Skeletal muscle satellite cell (primary cell): ENCODE measurements at regions not wholly inside any gene's neighbourhood (a gene's known extent, or its start where the extent isn't known, plus 50 kb on each side); places are given as distances from the start of the nearest gene placed in this dataset.

Experiments
- H3K27me3 ChIP-seq: 2 replicates; pipeline ENCODE4 v1.7.0; 2013; ENCODE audit warnings: low read length; ENCODE audit not compliant: control insufficient read depth, insufficient read depth
- H3K36me3 ChIP-seq: 2 replicates; pipeline ENCODE4 v1.7.0; 2013; ENCODE audit warnings: mild to moderate bottlenecking, control low read depth, low read length; ENCODE audit not compliant: insufficient read depth
- H3K4me1 ChIP-seq: 2 replicates; pipeline ENCODE4 v1.7.0; 2013; ENCODE audit warnings: low read length; ENCODE audit not compliant: control insufficient read depth, insufficient read depth
- H3K4me2 ChIP-seq: 2 replicates; pipeline ENCODE4 v1.7.0; 2013; ENCODE audit warnings: mild to moderate bottlenecking, low read length
- H3K4me3 ChIP-seq: 2 replicates; pipeline ENCODE4 v1.7.0; 2013; ENCODE audit warnings: low read length
- H3K9ac ChIP-seq: 2 replicates; pipeline ENCODE4 v1.7.0; 2013; ENCODE audit warnings: mild to moderate bottlenecking, low read depth, low read length, moderate library complexity
- H3K9me3 ChIP-seq: replicated peaks from 2 replicates; pipeline ENCODE4 v1.7.0; 2013; ENCODE audit warnings: mild to moderate bottlenecking, control low read depth, low read length

DNA sequence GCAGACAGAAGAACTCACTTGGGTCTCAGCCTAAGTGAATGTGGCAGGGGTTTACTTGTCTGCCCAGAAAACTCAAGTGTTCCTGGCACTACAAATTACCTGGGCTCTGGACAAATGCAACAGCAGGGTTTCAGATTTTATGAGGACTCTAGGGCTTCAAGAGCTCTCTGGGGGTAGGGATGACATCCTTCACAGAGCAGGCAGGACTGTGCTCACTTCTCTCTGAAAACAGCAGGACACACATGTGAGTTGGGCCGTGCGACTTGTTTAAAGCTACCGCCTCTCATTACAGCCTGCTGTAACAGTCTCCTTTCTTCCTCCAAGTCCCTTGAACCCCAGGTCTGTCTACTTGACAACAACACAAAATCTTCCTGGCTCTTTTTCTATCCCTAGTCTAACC, 212.6 kb downstream of the EN1 start:
- no peak overlapping the region for H3K4me3 ChIP-seq
- no peak overlapping the region for H3K4me2 ChIP-seq
- H3K36me3 ChIP-seq = no peaks in the 10 kb centered on the region
- peaks cover 19% of the 10 kb centered on the region for H3K27me3 ChIP-seq
- H3K9me3 ChIP-seq = no peaks in the 10 kb centered on the region
- no peak overlapping the region for H3K9ac ChIP-seq
- H3K4me1 ChIP-seq = no peaks in the 10 kb centered on the region

DNA sequence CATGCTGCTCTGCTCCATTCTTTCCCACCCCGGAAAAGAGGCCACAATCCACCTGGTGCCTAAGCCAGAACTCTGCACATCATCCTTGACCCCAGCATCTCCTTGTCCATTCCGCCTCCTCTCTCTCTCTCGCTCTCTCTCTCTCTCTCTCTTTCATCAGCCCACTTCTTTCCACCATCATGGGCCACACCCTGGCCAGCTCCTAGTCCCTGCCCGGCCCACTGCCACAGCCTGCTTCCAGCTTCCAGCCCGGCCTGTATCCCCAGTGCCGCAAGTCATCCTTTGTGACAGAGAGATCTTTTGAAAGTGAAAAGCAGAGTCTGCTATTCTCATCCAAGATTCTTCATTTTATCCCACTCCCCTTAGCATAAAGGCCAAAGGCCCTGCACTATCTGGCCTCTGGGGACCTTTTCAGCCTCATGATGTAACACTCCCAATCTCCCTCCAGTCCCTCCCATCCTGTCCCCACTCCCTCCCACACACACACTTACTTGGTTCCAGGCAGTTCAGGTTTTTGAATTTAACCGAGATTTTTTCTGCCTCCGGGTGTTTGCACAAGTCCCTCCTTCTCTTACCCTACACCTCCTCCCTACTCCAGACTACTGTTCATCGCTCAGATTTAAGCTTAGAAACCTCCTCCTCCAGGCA, 214.0 kb downstream of the EN1 start:
- no peak overlapping the region for H3K9ac ChIP-seq
- H3K36me3 ChIP-seq = no peaks in the 10 kb centered on the region
- no peak overlapping the region for H3K4me2 ChIP-seq
- no peaks in the 10 kb centered on the region for H3K4me1 ChIP-seq
- no peak overlapping the region for H3K4me3 ChIP-seq
- peaks cover 19% of the 10 kb centered on the region for H3K27me3 ChIP-seq
- H3K9me3 ChIP-seq = no peaks in the 10 kb centered on the region

DNA sequence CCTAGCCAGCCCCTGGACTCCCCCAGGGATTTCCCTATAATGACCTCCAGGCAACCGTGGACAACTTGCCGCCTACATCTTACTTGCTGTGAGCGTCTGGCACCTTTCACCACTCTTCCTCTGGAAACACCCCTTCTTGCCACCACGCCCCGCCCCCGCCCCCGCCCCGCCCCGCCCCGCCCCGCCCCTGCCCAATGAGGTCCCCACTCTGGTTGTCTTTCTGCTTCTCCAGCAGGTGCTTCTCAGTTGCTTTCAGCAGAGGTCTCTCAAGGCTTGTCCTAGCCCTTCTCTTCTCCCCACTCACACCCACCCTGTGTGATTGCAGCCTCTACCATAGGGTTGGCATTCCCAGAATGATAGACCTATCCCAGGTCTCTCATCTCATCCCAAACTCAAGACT, 214.5 kb downstream of the EN1 start:
- no peaks in the 10 kb centered on the region for H3K36me3 ChIP-seq
- no peaks in the 10 kb centered on the region for H3K4me1 ChIP-seq
- no peak overlapping the region for H3K4me3 ChIP-seq
- no peak overlapping the region for H3K9ac ChIP-seq
- H3K9me3 ChIP-seq = no peaks in the 10 kb centered on the region
- no peak overlapping the region for H3K4me2 ChIP-seq
- H3K27me3 ChIP-seq = peaks cover 19% of the 10 kb centered on the region

DNA sequence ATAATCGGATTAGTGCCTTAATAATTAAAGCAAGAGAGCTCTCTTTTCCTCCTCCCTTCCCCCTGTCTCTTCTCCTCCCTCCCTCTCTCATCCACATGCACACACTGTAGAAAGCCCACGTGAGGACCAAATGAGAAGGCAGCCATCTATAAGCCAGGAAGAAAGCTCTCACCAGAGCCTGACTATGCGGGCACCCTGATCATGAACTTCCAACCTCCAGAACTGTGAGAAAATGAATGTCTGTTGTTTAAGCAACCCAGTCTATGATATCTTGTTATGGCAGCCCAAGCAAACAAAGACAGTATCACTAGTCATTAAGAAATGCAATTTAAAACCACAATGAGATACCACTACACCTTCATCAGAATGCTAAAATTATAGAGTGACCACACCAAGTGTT, 220.3 kb downstream of the EN1 start:
- peaks cover 4% of the 10 kb centered on the region for H3K27me3 ChIP-seq
- H3K36me3 ChIP-seq = no peaks in the 10 kb centered on the region
- no peaks in the 10 kb centered on the region for H3K9me3 ChIP-seq
- H3K4me3 ChIP-seq = no peak overlapping the region
- no peak overlapping the region for H3K9ac ChIP-seq
- no peak overlapping the region for H3K4me2 ChIP-seq
- H3K4me1 ChIP-seq = no peaks in the 10 kb centered on the region

DNA sequence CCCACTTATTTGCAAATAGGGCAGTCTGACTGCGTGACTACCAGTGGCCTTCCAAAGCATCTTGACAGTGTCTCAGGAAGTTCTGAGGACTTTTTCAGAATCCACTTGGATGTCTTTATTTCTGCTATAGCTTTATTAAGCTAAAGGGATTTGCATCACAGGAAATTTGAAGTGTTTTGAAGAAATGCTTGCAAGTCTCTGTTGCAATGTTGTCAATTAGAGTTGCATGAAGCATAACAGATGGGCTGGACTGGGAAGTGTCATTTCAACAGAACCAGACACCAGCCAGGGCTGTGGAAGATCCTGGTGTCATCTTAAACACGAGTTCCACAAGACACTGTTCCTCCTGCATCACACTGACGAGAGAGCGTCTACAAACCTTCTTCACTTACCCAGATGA, 224.5 kb downstream of the EN1 start:
- Histone ChIP-seq H3K4me3 (no peak overlapping the region), H3K4me1 (no peaks in the 10 kb centered on the region), H3K9ac (no peak overlapping the region), H3K4me2 (no peak overlapping the region), H3K27me3 (peaks cover 8% of the 10 kb centered on the region), H3K36me3 (no peaks in the 10 kb centered on the region), H3K9me3 (no peaks in the 10 kb centered on the region)

DNA sequence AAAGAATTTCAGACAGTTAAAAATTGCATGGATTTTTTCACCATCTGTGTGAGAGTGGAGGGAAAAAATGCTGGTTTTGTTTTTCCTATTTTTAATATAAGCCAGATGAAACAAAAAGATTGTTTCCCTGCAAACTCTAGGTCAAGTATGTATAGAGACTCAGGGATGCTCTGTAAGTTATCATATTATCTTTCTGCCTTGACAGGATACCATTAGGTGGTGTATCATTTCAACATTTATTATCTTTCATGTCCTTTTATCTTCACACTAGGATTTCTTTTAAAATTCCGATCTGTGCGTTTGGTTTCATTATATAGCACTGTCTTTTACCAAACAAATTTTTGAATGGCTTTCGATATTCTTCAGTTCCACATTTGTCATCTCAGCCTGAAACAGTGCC, 225.3 kb downstream of the EN1 start:
- Histone ChIP-seq H3K4me2 (no peak overlapping the region), H3K9me3 (no peaks in the 10 kb centered on the region), H3K4me3 (no peak overlapping the region), H3K36me3 (no peaks in the 10 kb centered on the region), H3K27me3 (peaks cover 8% of the 10 kb centered on the region), H3K4me1 (no peaks in the 10 kb centered on the region), H3K9ac (no peak overlapping the region)

DNA sequence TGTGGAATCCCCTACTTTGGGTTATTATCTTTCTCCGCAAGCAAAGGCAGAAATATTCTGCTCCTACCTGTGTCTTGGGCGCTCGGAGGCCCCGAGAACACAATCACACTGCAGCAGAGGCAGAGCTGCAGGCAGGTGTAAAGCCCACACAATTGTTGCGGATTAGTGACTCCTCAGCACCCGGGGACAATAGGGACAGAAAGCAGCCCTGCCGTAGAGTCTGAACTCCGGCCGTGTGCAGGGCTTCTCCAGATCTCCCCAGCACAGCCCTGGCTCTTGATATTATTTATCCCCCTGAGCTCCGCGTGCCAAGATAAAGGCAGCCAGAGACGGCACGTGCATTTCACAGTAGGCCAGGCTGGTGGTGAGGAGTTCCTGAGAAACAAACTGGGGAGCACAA, 229.2 kb downstream of the EN1 start:
- H3K4me3 ChIP-seq = no peak overlapping the region
- H3K9ac ChIP-seq = no peak overlapping the region
- H3K4me1 ChIP-seq = no peaks in the 10 kb centered on the region
- peaks cover 22% of the 10 kb centered on the region for H3K27me3 ChIP-seq
- H3K36me3 ChIP-seq = no peaks in the 10 kb centered on the region
- H3K4me2 ChIP-seq = no peak overlapping the region
- no peaks in the 10 kb centered on the region for H3K9me3 ChIP-seq

DNA sequence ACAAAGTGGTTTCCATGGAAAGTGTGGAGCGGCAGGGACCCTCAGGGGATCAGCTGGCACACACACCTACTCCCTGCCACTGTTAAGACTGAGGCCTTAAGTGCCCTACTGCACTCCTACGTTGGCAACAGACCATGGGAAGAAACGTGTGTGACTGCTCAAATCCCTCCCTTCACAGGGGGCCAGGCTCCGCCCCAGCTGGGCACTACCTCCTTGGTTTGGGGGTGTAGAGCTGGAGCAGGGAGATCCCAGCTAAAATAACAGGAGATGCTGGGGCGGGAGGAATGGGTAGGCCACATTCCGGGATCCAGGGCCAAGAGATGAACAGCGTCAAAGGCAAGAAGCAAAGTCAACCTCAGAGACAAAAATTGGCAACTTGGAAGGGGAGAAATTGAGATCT, 231.0 kb downstream of the EN1 start:
- H3K4me3 ChIP-seq = no peak overlapping the region
- peaks cover 22% of the 10 kb centered on the region for H3K27me3 ChIP-seq
- no peak overlapping the region for H3K9ac ChIP-seq
- H3K9me3 ChIP-seq = no peaks in the 10 kb centered on the region
- H3K4me2 ChIP-seq = no peak overlapping the region
- no peaks in the 10 kb centered on the region for H3K4me1 ChIP-seq
- H3K36me3 ChIP-seq = no peaks in the 10 kb centered on the region

DNA sequence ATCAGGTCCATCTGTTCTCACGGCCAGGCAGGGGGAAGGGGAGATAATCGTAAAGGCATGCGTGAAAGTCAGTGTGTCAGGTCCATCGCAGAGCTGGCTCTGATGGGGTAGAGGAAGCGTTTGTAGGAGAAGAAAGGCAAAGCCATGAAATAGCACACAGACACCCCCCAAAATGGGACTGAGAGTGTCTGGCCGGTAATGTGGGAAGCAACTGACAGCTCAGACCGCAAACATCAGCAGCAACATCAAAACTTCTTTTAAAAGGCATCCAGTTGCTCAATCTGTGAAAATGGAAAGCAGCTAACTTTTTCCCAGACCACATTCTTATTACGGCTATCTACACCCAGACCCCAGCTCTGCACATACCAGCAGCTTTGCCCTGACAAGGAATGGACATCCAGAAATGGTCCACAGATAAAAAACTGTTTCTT, 232.6 kb downstream of the EN1 start:
- H3K9ac ChIP-seq = no peak overlapping the region

DNA sequence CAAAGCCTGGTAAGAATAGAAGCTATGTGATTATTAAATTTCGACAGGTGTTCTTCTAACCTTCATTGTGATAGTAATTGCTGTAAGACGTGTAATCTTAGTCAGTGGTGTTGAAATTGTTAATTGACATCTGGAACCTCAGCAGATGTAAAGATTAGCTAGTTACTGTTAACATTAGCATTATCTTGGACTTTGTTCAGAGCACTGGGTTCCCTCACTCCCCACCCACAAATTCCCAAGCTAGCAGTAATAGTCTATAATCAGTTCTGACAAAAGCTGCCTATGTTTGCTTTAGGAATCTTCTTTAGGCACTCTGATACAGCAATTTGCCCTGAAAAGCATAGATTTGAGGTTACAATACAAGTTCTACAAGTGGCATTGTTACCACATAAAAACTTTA, 233.7 kb downstream of the EN1 start:
- no peaks in the 10 kb centered on the region for H3K9me3 ChIP-seq
- no peak overlapping the region for H3K9ac ChIP-seq
- H3K36me3 ChIP-seq = no peaks in the 10 kb centered on the region
- H3K4me1 ChIP-seq = no peaks in the 10 kb centered on the region
- peaks cover 19% of the 10 kb centered on the region for H3K27me3 ChIP-seq
- no peak overlapping the region for H3K4me3 ChIP-seq
- H3K4me2 ChIP-seq = no peak overlapping the region

More for the DNA sequence above, 232.6 kb downstream of the EN1 start:
- no peak overlapping the region for H3K4me2 ChIP-seq
- H3K36me3 ChIP-seq = no peaks in the 10 kb centered on the region
- H3K4me3 ChIP-seq = no peak overlapping the region
- H3K9me3 ChIP-seq = no peaks in the 10 kb centered on the region
- H3K27me3 ChIP-seq = peaks cover 19% of the 10 kb centered on the region
- no peaks in the 10 kb centered on the region for H3K4me1 ChIP-seq

DNA sequence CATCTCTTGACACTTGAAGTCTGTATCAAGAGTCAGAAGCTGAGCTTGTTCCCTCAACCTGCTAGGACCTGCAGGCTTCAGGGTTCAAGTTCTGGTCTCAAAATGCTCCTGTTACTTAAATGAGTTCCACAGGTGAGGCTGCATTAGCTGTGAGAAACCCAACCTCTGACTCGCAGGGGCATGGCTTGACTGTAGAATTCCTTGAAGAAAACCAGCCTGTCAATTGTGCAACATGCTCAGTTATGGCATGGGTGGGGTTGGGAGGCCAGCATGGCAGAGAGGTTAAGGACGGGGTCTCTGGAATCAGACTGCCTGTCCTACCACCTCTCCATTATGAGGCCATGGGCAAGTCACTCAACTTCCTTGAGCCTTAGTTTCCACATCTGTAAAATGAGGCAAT, 235.8 kb downstream of the EN1 start:
- Histone ChIP-seq H3K9me3 (no peaks in the 10 kb centered on the region), H3K9ac (no peak overlapping the region), H3K4me3 (no peak overlapping the region), H3K27me3 (peaks cover 31% of the 10 kb centered on the region), H3K36me3 (no peaks in the 10 kb centered on the region), H3K4me2 (no peak overlapping the region), H3K4me1 (no peaks in the 10 kb centered on the region)

DNA sequence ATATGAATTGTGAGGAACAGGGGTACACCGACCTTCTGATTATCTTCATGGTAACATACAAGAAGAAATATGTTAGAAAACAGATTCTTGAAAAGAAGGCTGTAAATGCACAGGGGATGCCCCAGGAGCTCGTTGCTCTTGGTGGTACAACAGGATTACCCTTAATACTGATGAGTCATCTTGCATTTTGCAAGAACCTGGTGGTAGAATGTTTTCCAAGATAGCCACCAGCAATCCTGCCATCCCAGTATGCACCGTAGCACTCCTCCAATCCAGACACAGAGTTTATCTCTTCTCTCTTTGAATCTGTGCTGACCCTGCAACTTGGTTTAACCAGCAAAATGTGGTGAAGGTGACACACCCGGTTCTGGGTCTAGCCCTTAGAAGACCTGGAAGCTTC, 238.3 kb downstream of the EN1 start:
- Histone ChIP-seq H3K27me3 (peaks cover 18% of the 10 kb centered on the region), H3K4me1 (no peaks in the 10 kb centered on the region), H3K9ac (no peak overlapping the region), H3K4me2 (no peak overlapping the region), H3K4me3 (no peak overlapping the region), H3K36me3 (no peaks in the 10 kb centered on the region), H3K9me3 (no peaks in the 10 kb centered on the region)
